IMR-90 (cell line): ENCODE measurements at regions not wholly inside any gene's neighbourhood (a gene's known extent, or its start where the extent isn't known, plus 50 kb on each side); places are given as distances from the start of the nearest gene placed in this dataset.

Source experiments
- ATAC-seq: fragments of 200-7000 bp; cut with Tn5 transposase; 2 replicates; pipeline ENCODE4 v1.9.1; 2020; ENCODE audit warnings: low read depth, mild to moderate bottlenecking, moderate library complexity
- BruUV-seq: library from RNA; stranded (reverse); fragments of 400-500 nt; replicated peaks from 2 replicates; lab custom pipeline; 2021; lab: Mats Ljungman, UMichigan
- CTCF ChIA-PET: fragments of 300-600 bp; formaldehyde crosslinking; extraction: SDS; loops from one replicate; lab custom pipeline; 2021; ENCODE audit warnings: antibody characterized with exemption; lab: Yijun Ruan, JAX
- POLR2A ChIA-PET: fragments of 300-600 bp; sonication (Branson Sonifier 250); formaldehyde crosslinking; loops from one replicate; lab custom pipeline; 2022; ENCODE audit warnings: antibody characterized with exemption; ENCODE audit not compliant: unreplicated experiment; lab: Charles Lee
- DNase-seq: peaks from one replicate; pipeline ENCODE4 v3.0.0; 2013
- H2AFZ ChIP-seq: replicated peaks from 2 replicates; pipeline ENCODE3; 2013; ENCODE audit warnings: low read length, mild to moderate bottlenecking; ENCODE audit not compliant: poor library complexity
- H2AK5ac ChIP-seq: 2 replicates; pipeline ENCODE4 v1.6.1; 2013; ENCODE audit warnings: low read depth, low read length, inconsistent platforms
- H2AK9ac ChIP-seq: replicated peaks from 2 replicates; pipeline ENCODE3; 2013; ENCODE audit warnings: mild to moderate bottlenecking, low read depth, low read length, moderate library complexity; ENCODE audit not compliant: poor library complexity
- H2BK120ac ChIP-seq: 2 replicates; pipeline ENCODE4 v1.6.1; 2013; ENCODE audit warnings: low read depth, low read length, inconsistent platforms
- H2BK15ac ChIP-seq: 3 replicates; pipeline ENCODE4 v1.6.1; 2013; ENCODE audit warnings: low read depth, low read length, inconsistent platforms
- H2BK20ac ChIP-seq: 2 replicates; pipeline ENCODE4 v1.6.1; 2013; ENCODE audit warnings: low read depth, mild to moderate bottlenecking, inconsistent platforms, low read length, moderate library complexity
- H2BK5ac ChIP-seq: 2 replicates; pipeline ENCODE4 v1.6.1; 2013; ENCODE audit warnings: mild to moderate bottlenecking, low read depth, low read length, inconsistent platforms; ENCODE audit not compliant: poor library complexity, severe bottlenecking
- H3K14ac ChIP-seq: replicated peaks from 2 replicates; pipeline ENCODE4 v1.6.1; 2013; ENCODE audit warnings: low read depth, low read length, inconsistent platforms
- H3K18ac ChIP-seq: 2 replicates; pipeline ENCODE4 v1.6.1; 2013; ENCODE audit warnings: low read depth, low read length, control low read depth
- H3K23ac ChIP-seq: 2 replicates; pipeline ENCODE4 v1.6.1; 2013; ENCODE audit warnings: low read depth, low read length, inconsistent platforms
- H3K27ac ChIP-seq: 2 replicates; pipeline ENCODE4 v1.5.1; 2013; ENCODE audit warnings: mild to moderate bottlenecking, control low read depth, low read length; ENCODE audit not compliant: insufficient read depth
- H3K27me3 ChIP-seq: 2 replicates; pipeline ENCODE4 v1.6.1; 2013; ENCODE audit warnings: low read length; ENCODE audit not compliant: control insufficient read depth, insufficient read depth
- H3K36me3 ChIP-seq: 2 replicates; pipeline ENCODE4 v1.6.1; 2013; ENCODE audit warnings: low read length, mixed read lengths; ENCODE audit not compliant: control insufficient read depth, insufficient read depth
- H3K4ac ChIP-seq: 2 replicates; pipeline ENCODE4 v1.6.1; 2013; ENCODE audit warnings: low read depth, low read length, inconsistent platforms
- H3K4me1 ChIP-seq: 2 replicates; pipeline ENCODE4 v1.6.1; 2013; ENCODE audit warnings: low read length, mixed read lengths; ENCODE audit not compliant: control insufficient read depth, insufficient read depth
- H3K4me2 ChIP-seq: 2 replicates; pipeline ENCODE4 v1.6.1; 2013; ENCODE audit warnings: low read depth, mild to moderate bottlenecking, control low read depth, low read length, moderate library complexity
- H3K4me3 ChIP-seq: 2 replicates; pipeline ENCODE4 v1.5.1; 2013; ENCODE audit warnings: low read depth, mild to moderate bottlenecking, control low read depth, low read length, moderate library complexity; ENCODE audit not compliant: insufficient read depth
- H3K56ac ChIP-seq: 2 replicates; pipeline ENCODE4 v1.6.1; 2013; ENCODE audit warnings: low read length, inconsistent platforms; ENCODE audit not compliant: insufficient read depth; ENCODE audit errors: extremely low read depth
- H3K79me1 ChIP-seq, 2 experiments: 2 replicates each; pipeline ENCODE4 v1.6.1; 2013; ENCODE audit warnings: low read length in 2 of 2, inconsistent platforms in 1 of 2, low read depth in 1 of 2
- H3K9ac ChIP-seq: 2 replicates; pipeline ENCODE4 v1.6.1; 2013; ENCODE audit warnings: low read depth, low read length, control low read depth
- H3K9me1 ChIP-seq: 2 replicates; pipeline ENCODE4 v1.6.1; 2013; ENCODE audit warnings: low read length, inconsistent platforms; ENCODE audit not compliant: insufficient read depth
- H3K9me3 ChIP-seq: 2 replicates; pipeline ENCODE4 v1.6.1; 2013; ENCODE audit warnings: low read length; ENCODE audit not compliant: control insufficient read depth, insufficient read depth
- H4K20me1 ChIP-seq: 2 replicates; pipeline ENCODE4 v1.6.1; 2013; ENCODE audit warnings: low read length, inconsistent platforms; ENCODE audit not compliant: insufficient read depth
- H4K5ac ChIP-seq: 2 replicates; pipeline ENCODE4 v1.6.1; 2013; ENCODE audit warnings: mild to moderate bottlenecking, low read depth, low read length, control low read depth
- H4K8ac ChIP-seq, 2 experiments: 2 replicates each; pipeline ENCODE4 v1.6.1; 2013; ENCODE audit warnings: low read depth in 2 of 2, low read length in 2 of 2, control low read depth in 1 of 2, inconsistent platforms in 1 of 2
- H4K91ac ChIP-seq: 2 replicates; pipeline ENCODE4 v1.6.1; 2013; ENCODE audit warnings: low read depth, low read length, inconsistent platforms; ENCODE audit not compliant: insufficient read depth
- CTCF ChIP-seq: conservative IDR thresholded peaks from 2 replicates; pipeline ENCODE4 v1.5.1; 2012; ENCODE audit warnings: mild to moderate bottlenecking, low read depth, low read length, improper control_type of control experiment
- NFE2L2 ChIP-seq: fragments of 150-350 bp; IDR thresholded peaks from 2 replicates; pipeline ENCODE4 v1.6.1; 2016; ENCODE audit warnings: low read depth, mild to moderate bottlenecking, low read length
- RAD21 ChIP-seq: IDR thresholded peaks from 2 replicates; pipeline ENCODE4 v1.6.1; 2012; ENCODE audit warnings: low read length, improper control_type of control experiment
- WGBS, 2 experiments: methylation state at CpG; one replicate each; pipeline versions ENCODE4 v1.1.5 to v1.1.7; 2013; ENCODE audit warnings: missing lambda C conversion rate in 2 of 2; ENCODE audit not compliant: insufficient read length in 1 of 2; ENCODE audit errors: extremely low coverage in 2 of 2; 5-methylcytosine and 5-hydroxymethylcytosine counted together
- dilution Hi-C: fragments of 300-500 bp; cut with HindIII; formaldehyde crosslinking; loops from one replicate; pipeline ENCODE4 v1.14.3; 2018; ENCODE audit warnings: low sequenced_read_pairs; ENCODE audit not compliant: unreplicated experiment
- in situ Hi-C: fragments of 300-500 bp; cut with MboI; formaldehyde crosslinking; loops from 3 replicates; pipeline ENCODE4 v1.14.3; 2019; ENCODE audit warnings: low sequenced_read_pairs, inconsistent platforms, mixed read lengths
- intact Hi-C: fragments of 100-400 bp; cut with micrococcal nuclease; formaldehyde crosslinking; loops from 2 replicates; pipeline ENCODE4 v1.10.0; 2022

- H3K36me3 ChIP-seq: no peaks in the 10 kb centered on the region
- intact Hi-C loops: no loop called here
- 0 out of 2 replicates have a peak, but pooled peaks cover 2% of the 10 kb centered on the region for H3K4me1 ChIP-seq
- no peak overlapping the region for H4K91ac ChIP-seq
- no peak for DNase-seq
- H3K18ac ChIP-seq: no peak overlapping the region
- H3K27me3 ChIP-seq: no peaks in the 10 kb centered on the region
- H3K56ac ChIP-seq: no peak overlapping the region
- BruUV-seq: no TSS peak
- in situ Hi-C loops: no loop called here
- no peak overlapping the region for H3K23ac ChIP-seq
- ChIA-PET POLR2A (no interaction called here), CTCF (no interaction called here)
- no peak for TF ChIP-seq NFE2L2
- TF ChIP-seq CTCF: no peak
- TF ChIP-seq RAD21: no peak
- H3K9ac ChIP-seq: no peak overlapping the region
- ATAC-seq: no peak
- no peak overlapping the region for H2AFZ ChIP-seq
- no peak overlapping the region for H2BK120ac ChIP-seq
- dilution Hi-C loops: no loop called here
- H3K79me1 ChIP-seq: no peaks in the 10 kb centered on the region
- no peaks in the 10 kb centered on the region for H4K20me1 ChIP-seq
- no peak overlapping the region for H2AK9ac ChIP-seq
- H3K27ac ChIP-seq: no peak overlapping the region
- no peak overlapping the region for H3K4me3 ChIP-seq
- no peaks in the 10 kb centered on the region for H3K9me3 ChIP-seq
- H3K14ac ChIP-seq: no peak overlapping the region
- no peak overlapping the region for H4K5ac ChIP-seq
- no peak overlapping the region for H2BK5ac ChIP-seq
- H3K4ac ChIP-seq: no peak overlapping the region
- no peak overlapping the region for H3K4me2 ChIP-seq
- no CpG with 5 or more reads among the region's 2 CpGs for WGBS, 2 experiments
- H3K9me1 ChIP-seq: no peaks in the 10 kb centered on the region; the same call in 1 of the 2 replicates
- no peak overlapping the region for H2BK15ac ChIP-seq
- H2BK20ac ChIP-seq: no peak overlapping the region
- H2AK5ac ChIP-seq: no peak overlapping the region
- H4K8ac ChIP-seq: no peak overlapping the region
Observed at GRCh38 chr6:105936972-105937371, 149.2 kb upstream of the PRDM1 start.
